B cell (primary cell): ENCODE measurements at regions not wholly inside any gene's neighbourhood (a gene's known extent, or its start where the extent isn't known, plus 50 kb on each side); places are given as distances from the start of the nearest gene placed in this dataset.

Source experiments
- ATAC-seq: fragments of 200-7000 bp; cut with Tn5 transposase; one replicate; pipeline ENCODE4 v1.10.0; 2021; ENCODE audit warnings: low read depth, mild to moderate bottlenecking, moderate number of reproducible peaks, moderate library complexity
- CTCF ChIA-PET: fragments of 350-600 bp; sonication (Branson Sonifier 250); formaldehyde crosslinking; loops from one replicate; lab custom pipeline; 2021; ENCODE audit warnings: antibody characterized with exemption, inconsistent platforms; lab: Charles Lee
- POLR2A ChIA-PET: fragments of 350-600 bp; sonication (Branson Sonifier 250); formaldehyde crosslinking; loops from one replicate; lab custom pipeline; 2021; ENCODE audit warnings: antibody characterized with exemption; lab: Charles Lee
- DNase-seq: peaks from one replicate; pipeline ENCODE4 v3.0.0; 2013
- H2AFZ ChIP-seq: 2 replicates; pipeline ENCODE4 v1.6.1; 2012; ENCODE audit warnings: mild to moderate bottlenecking, low read depth, low read length; ENCODE audit not compliant: insufficient read depth, poor library complexity, severe bottlenecking
- H3K27ac ChIP-seq, 2 donors: 1 replicate in 1 of 2; 2 replicates in 1 of 2; pipeline ENCODE4 v1.5.1; 2012 to 2013; ENCODE audit warnings: low read length in 2 of 2, mild to moderate bottlenecking in 2 of 2, moderate library complexity in 1 of 2
- H3K27me3 ChIP-seq, 4 experiments: fragments of 200-600 bp in 1 of 4; sonication (generic) in 1 of 4; replicated peaks in 1 of 4; 1 replicate in 2 of 4; 2 replicates in 2 of 4; pipeline versions ENCODE4 v1.6.1 to v1.7.0; 2013 to 2016; ENCODE audit warnings: low read length in 3 of 4, mild to moderate bottlenecking in 2 of 4, mixed read lengths in 1 of 4, moderate library complexity in 1 of 4; ENCODE audit not compliant: insufficient read depth in 4 of 4, control insufficient read depth in 3 of 4; ENCODE audit errors: control extremely low read depth in 1 of 4
- H3K36me3 ChIP-seq, 2 experiments: replicated peaks in 1 of 2; 1 replicate in 1 of 2; 2 replicates in 1 of 2; pipeline versions ENCODE4 v1.6.1 to v1.7.1; 2013; ENCODE audit warnings: low read length in 1 of 2; ENCODE audit not compliant: insufficient read depth in 2 of 2, control insufficient read depth in 1 of 2; ENCODE audit errors: control extremely low read depth in 1 of 2, extremely low read depth in 1 of 2
- H3K4me1 ChIP-seq, 2 donors: fragments of 200-600 bp in 1 of 2; sonication (generic) in 1 of 2; 1 replicate in 1 of 2; 2 replicates in 1 of 2; pipeline versions ENCODE4 v1.5.1 to v1.6.1; 2013 to 2017; ENCODE audit warnings: low read length in 2 of 2; ENCODE audit not compliant: control insufficient read depth in 2 of 2, insufficient read depth in 2 of 2
- H3K4me2 ChIP-seq: replicated peaks from 2 replicates; pipeline ENCODE3; 2012; ENCODE audit warnings: mild to moderate bottlenecking, low read depth, low read length; ENCODE audit not compliant: poor library complexity, severe bottlenecking
- H3K4me3 ChIP-seq, 5 experiments: fragments of 200-600 bp in 1 of 5; sonication (generic) in 1 of 5; 1 replicate in 3 of 5; 2 replicates in 2 of 5; pipeline versions ENCODE4 v1.5.1 to v1.7.0; 2011 to 2016; ENCODE audit warnings: low read length in 4 of 5, mild to moderate bottlenecking in 4 of 5, low read depth in 2 of 5, control low read depth in 1 of 5, moderate library complexity in 1 of 5; ENCODE audit not compliant: insufficient read depth in 1 of 5; ENCODE audit errors: control extremely low read depth in 1 of 5, extremely low read depth in 1 of 5
- H3K79me2 ChIP-seq: fragments of 200-600 bp; sonication (generic); one replicate; pipeline ENCODE4 v1.6.0; 2016; ENCODE audit warnings: low read length; ENCODE audit not compliant: control insufficient read depth, insufficient read depth
- H3K9ac ChIP-seq: fragments of 200-600 bp; sonication (generic); 2 replicates; pipeline ENCODE4 v1.6.1; 2017; ENCODE audit warnings: mild to moderate bottlenecking, low read length, moderate library complexity
- H3K9me3 ChIP-seq, 3 donors: one replicate each; pipeline versions ENCODE4 v1.6.1 to v1.7.1; 2013; ENCODE audit warnings: low read length in 2 of 3; ENCODE audit not compliant: control insufficient read depth in 2 of 3, insufficient read depth in 1 of 3; ENCODE audit errors: control extremely low read depth in 1 of 3
- H4K20me1 ChIP-seq: 2 replicates; pipeline ENCODE4 v1.6.0; 2012; ENCODE audit warnings: mild to moderate bottlenecking, low read length; ENCODE audit not compliant: insufficient read depth, control insufficient read depth, poor library complexity, severe bottlenecking
- H3K27ac Mint-ChIP-seq: one replicate; pipeline ENCODE4 v1.8.0; 2021; ENCODE audit warnings: mixed read lengths
- H3K27me3 Mint-ChIP-seq: one replicate; pipeline ENCODE4 v1.8.0; 2021; ENCODE audit warnings: mixed read lengths
- H3K4me1 Mint-ChIP-seq: one replicate; pipeline ENCODE4 v1.8.0; 2021; ENCODE audit warnings: mixed read lengths
- H3K4me3 Mint-ChIP-seq: one replicate; pipeline ENCODE4 v1.8.0; 2021; ENCODE audit warnings: mixed read lengths
- H3K9me3 Mint-ChIP-seq: one replicate; pipeline ENCODE4 v1.8.0; 2022; ENCODE audit warnings: mixed read lengths; ENCODE audit not compliant: insufficient read depth
- EZH2 ChIP-seq: IDR thresholded peaks from 2 replicates; pipeline ENCODE4 v1.6.1; 2012; ENCODE audit warnings: borderline replicate concordance, low read depth, mild to moderate bottlenecking, moderate library complexity, low read length; ENCODE audit not compliant: insufficient read depth, poor library complexity, severe bottlenecking
- WGBS: methylation state at CpG from one replicate; pipeline ENCODE4 v1.1.5; 2013; ENCODE audit warnings: missing lambda C conversion rate; ENCODE audit not compliant: insufficient coverage; 5-methylcytosine and 5-hydroxymethylcytosine counted together
- intact Hi-C: fragments of 100-400 bp; cut with micrococcal nuclease; formaldehyde crosslinking; loops from one replicate; pipeline ENCODE4 v1.10.0; 2022
- TF ChIP-seq, protein P1 (sequence below): fragments of 200-600 bp; IDR thresholded peaks from one replicate; pipeline ENCODE4 v1.8.0; 2022; ENCODE audit warnings: antibody characterized with exemption, mild to moderate bottlenecking

DNA sequence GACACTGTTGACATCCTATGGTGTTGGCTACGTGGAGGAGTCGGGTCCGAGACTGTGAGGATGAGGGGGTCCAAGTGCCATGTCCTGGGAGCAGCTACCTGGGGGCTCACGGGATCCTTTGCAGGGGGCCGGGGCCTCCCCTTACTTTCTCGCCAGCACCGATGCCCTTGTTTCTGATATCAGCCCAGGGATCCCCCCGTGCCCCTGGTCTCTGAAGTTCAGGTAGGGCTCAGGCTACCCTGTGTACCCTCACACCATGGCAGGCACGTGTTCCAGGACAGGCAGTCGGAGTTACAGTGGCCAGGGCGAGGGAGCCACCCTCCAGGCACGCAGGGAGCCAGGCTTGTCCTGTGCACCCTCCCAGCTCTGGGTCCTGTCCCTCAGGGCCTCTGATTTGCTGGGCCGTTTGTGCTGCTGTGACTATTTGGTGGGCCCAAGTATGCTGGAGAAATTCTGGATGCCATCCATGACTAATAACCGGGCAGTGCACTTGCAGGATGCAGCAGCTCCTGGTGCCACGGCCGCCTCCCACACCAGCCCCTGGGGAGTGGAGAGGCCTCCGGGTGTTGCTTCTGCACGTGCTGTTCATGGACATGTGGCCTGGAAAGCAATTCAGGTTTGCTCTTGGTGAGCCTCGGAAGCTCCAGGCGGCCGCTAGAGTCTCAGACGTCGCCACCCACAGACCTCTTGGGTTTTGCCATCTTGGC is 93.1 kb upstream of the SFSWAP start:
- Mint-ChIP-seq H3K27ac (no peak overlapping the region), H3K27me3 (peaks cover 17% of the 10 kb centered on the region), H3K4me1 (no peaks in the 10 kb centered on the region), H3K4me3 (no peak overlapping the region), H3K9me3 (no peaks in the 10 kb centered on the region)
- no peak overlapping the region for H3K27ac ChIP-seq
- H3K9ac ChIP-seq, result no peak overlapping the region
- CTCF ChIA-PET, result no interaction called here
- no peak for TF ChIP-seq EZH2
- TF ChIP-seq, protein P1, sequence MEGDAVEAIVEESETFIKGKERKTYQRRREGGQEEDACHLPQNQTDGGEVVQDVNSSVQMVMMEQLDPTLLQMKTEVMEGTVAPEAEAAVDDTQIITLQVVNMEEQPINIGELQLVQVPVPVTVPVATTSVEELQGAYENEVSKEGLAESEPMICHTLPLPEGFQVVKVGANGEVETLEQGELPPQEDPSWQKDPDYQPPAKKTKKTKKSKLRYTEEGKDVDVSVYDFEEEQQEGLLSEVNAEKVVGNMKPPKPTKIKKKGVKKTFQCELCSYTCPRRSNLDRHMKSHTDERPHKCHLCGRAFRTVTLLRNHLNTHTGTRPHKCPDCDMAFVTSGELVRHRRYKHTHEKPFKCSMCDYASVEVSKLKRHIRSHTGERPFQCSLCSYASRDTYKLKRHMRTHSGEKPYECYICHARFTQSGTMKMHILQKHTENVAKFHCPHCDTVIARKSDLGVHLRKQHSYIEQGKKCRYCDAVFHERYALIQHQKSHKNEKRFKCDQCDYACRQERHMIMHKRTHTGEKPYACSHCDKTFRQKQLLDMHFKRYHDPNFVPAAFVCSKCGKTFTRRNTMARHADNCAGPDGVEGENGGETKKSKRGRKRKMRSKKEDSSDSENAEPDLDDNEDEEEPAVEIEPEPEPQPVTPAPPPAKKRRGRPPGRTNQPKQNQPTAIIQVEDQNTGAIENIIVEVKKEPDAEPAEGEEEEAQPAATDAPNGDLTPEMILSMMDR, result no peak
- DNase-seq (no peak), ATAC-seq (no peak)
- H3K27me3 ChIP-seq, result peaks cover 0 to 15% (median 0%) of the 10 kb centered on the region in 4 experiments
- H3K4me1 ChIP-seq, result peaks cover 4 to 6% of the 10 kb centered on the region in 2 donors
- no peaks in the 10 kb centered on the region for H3K36me3 ChIP-seq
- H3K79me2 ChIP-seq, result no peaks in the 10 kb centered on the region
- H3K4me2 ChIP-seq, result no peak overlapping the region
- 82% methylated on average over 23 of the region's 23 CpGs for WGBS
- POLR2A ChIA-PET, result no interaction called here
- H3K4me3 ChIP-seq, result no peak overlapping the region
- no peaks in the 10 kb centered on the region for H3K9me3 ChIP-seq
- H2AFZ ChIP-seq, result no peak overlapping the region
- intact Hi-C loops, result no loop called here
- no peaks in the 10 kb centered on the region for H4K20me1 ChIP-seq

DNA sequence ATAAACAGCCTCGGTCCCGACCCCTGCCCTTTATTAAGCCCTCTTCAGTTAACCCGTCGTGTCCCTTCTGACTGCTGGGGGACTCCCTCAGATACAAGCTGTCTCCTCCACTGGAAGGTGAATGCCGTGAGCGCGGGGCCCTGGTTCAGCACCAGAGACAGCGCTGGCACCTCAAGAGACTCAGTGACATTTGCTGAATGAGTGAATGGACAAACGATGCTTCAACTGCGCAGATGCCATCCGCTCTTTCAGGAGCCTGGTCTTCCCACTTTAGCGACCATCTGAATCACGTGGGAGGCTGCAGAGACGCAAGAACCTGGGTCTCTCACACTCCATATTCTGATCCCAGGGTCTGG is 92.6 kb upstream of the SFSWAP start:
- H3K9me3 Mint-ChIP-seq, result no peaks in the 10 kb centered on the region
- intact Hi-C loops, result no loop called here

More for the DNA sequence above, 92.6 kb upstream of the SFSWAP start:
- ATAC-seq (no peak), DNase-seq (no peak)
- Mint-ChIP-seq H3K4me3 (no peak overlapping the region), H3K27ac (no peak overlapping the region), H3K27me3 (peaks cover 12% of the 10 kb centered on the region), H3K4me1 (no peaks in the 10 kb centered on the region)
- peaks cover 0 to 15% (median 0%) of the 10 kb centered on the region in 4 experiments for H3K27me3 ChIP-seq
- 34% methylated on average over 14 of the region's 14 CpGs for WGBS
- no peaks in the 10 kb centered on the region for H3K79me2 ChIP-seq
- ChIA-PET POLR2A (no interaction called here), CTCF (no interaction called here)
- no peak overlapping the region for H3K27ac ChIP-seq
- no peaks in the 10 kb centered on the region for H4K20me1 ChIP-seq
- peaks cover 1% of the 10 kb centered on the region in 2 donors for H3K4me1 ChIP-seq
- TF ChIP-seq, protein P1, result no peak
- TF ChIP-seq EZH2, result no peak
- no peak overlapping the region for H2AFZ ChIP-seq
- H3K4me3 ChIP-seq, result no peak overlapping the region
- H3K36me3 ChIP-seq, result no peaks in the 10 kb centered on the region
- H3K9ac ChIP-seq, result no peak overlapping the region
- no peaks in the 10 kb centered on the region for H3K9me3 ChIP-seq
- no peak overlapping the region for H3K4me2 ChIP-seq
